GM12878 (cell line): ENCODE measurements at regions not wholly inside any gene's neighbourhood (a gene's known extent, or its start where the extent isn't known, plus 50 kb on each side); places are given as distances from the start of the nearest gene placed in this dataset.
A peak's percentile ranks its signal among the peaks of the same experiment; 100 is the strongest.

ENCODE experiments used
- ATAC-seq: fragments of 200-7000 bp; cut with Tn5 transposase; 3 replicates; pipeline ENCODE4 v1.9.1; 2020; ENCODE audit warnings: mild to moderate bottlenecking, moderate library complexity
- BruUV-seq: library from RNA; stranded (reverse); fragments of 400-500 nt; replicated peaks from 2 replicates; lab custom pipeline; 2021; lab: Mats Ljungman, UMichigan
- CTCF ChIA-PET: fragments of 300-600 bp; sonication (Branson Sonifier 250); formaldehyde crosslinking; extraction: SDS; loops from one replicate; lab custom pipeline; 2021; ENCODE audit warnings: inconsistent platforms; lab: Yijun Ruan, JAX
- POLR2A ChIA-PET: fragments of 350-600 bp; formaldehyde crosslinking; extraction: SDS; loops from one replicate; lab custom pipeline; 2021; ENCODE audit warnings: inconsistent platforms; lab: Charles Lee
- RAD21 ChIA-PET: fragments of 300-600 bp; sonication (Branson Sonifier 250); formaldehyde crosslinking; loops from one replicate; lab custom pipeline; 2023; ENCODE audit warnings: antibody characterized with exemption; ENCODE audit not compliant: unreplicated experiment; lab: Charles Lee
- SMC1A ChIA-PET: fragments of 300-600 bp; sonication (Branson Sonifier 250); formaldehyde crosslinking; loops from one replicate; lab custom pipeline; 2023; ENCODE audit not compliant: unreplicated experiment, uncharacterized antibody; lab: Charles Lee
- DNase-seq: peaks from one replicate; pipeline ENCODE4 v3.0.0-alpha.2; 2011; ENCODE audit warnings: low read depth, low spot score
- FAIRE-seq: peaks from 3 replicates; lab custom pipeline; 2011; peaks lifted over from hg19 to GRCh38; lab: Jason Lieb, UNC
- H2AFZ ChIP-seq: 2 replicates; pipeline ENCODE4 v1.6.0; 2011; ENCODE audit warnings: low read depth, low read length, control low read depth; ENCODE audit not compliant: control insufficient read depth
- H3K27ac ChIP-seq: 2 replicates; pipeline ENCODE4 v1.5.1; 2011; ENCODE audit warnings: control low read depth; ENCODE audit not compliant: control insufficient read depth, insufficient read depth
- H3K27me3 ChIP-seq, 2 experiments: replicated peaks in 1 of 2; 2 replicates each; pipeline versions ENCODE4 v1.6.0 to v1.6.1; 2011; ENCODE audit warnings: low read length in 1 of 2; ENCODE audit not compliant: control insufficient read depth in 2 of 2, insufficient read depth in 2 of 2
- H3K36me3 ChIP-seq, 2 experiments: 2 replicates each; pipeline ENCODE4 v1.5.1; 2011; ENCODE audit warnings: low read length in 1 of 2; ENCODE audit not compliant: control insufficient read depth in 2 of 2, insufficient read depth in 2 of 2
- H3K4me1 ChIP-seq: 2 replicates; pipeline ENCODE4 v1.6.1; 2011; ENCODE audit warnings: mild to moderate bottlenecking, low read length, moderate library complexity, mixed read lengths; ENCODE audit not compliant: control insufficient read depth, insufficient read depth
- H3K4me2 ChIP-seq: 2 replicates; pipeline ENCODE4 v1.6.0; 2011; ENCODE audit warnings: control low read depth; ENCODE audit not compliant: control insufficient read depth, insufficient read depth
- H3K4me3 ChIP-seq: fragments of 200-600 bp; sonication (generic); 2 replicates; pipeline ENCODE4 v1.5.1; 2016
- H3K79me2 ChIP-seq: 2 replicates; pipeline ENCODE4 v1.6.0; 2011; ENCODE audit warnings: low read length; ENCODE audit not compliant: control insufficient read depth, insufficient read depth
- H3K9ac ChIP-seq: 2 replicates; pipeline ENCODE4 v1.8.0; 2011; ENCODE audit warnings: low read length, control low read depth, mixed read lengths; ENCODE audit not compliant: control insufficient read depth, insufficient read depth
- H3K9me3 ChIP-seq: replicated peaks from 3 replicates; pipeline ENCODE4 v1.5.1; 2011; ENCODE audit warnings: mild to moderate bottlenecking, low read length; ENCODE audit not compliant: control insufficient read depth, insufficient read depth
- H4K20me1 ChIP-seq: 2 replicates; pipeline ENCODE4 v1.6.0; 2011; ENCODE audit not compliant: control insufficient read depth, insufficient read depth
- BCL3 ChIP-seq: IDR thresholded peaks from 2 replicates; pipeline ENCODE4 v1.6.1; 2011; ENCODE audit warnings: borderline replicate concordance, low read depth, mild to moderate bottlenecking, moderate library complexity, low read length; ENCODE audit not compliant: insufficient read depth, poor library complexity, severe bottlenecking
- CBX5 ChIP-seq: sonication (generic); IDR thresholded peaks from 2 replicates; pipeline ENCODE4 v1.6.1; 2016; ENCODE audit warnings: low read depth, moderate library complexity, mild to moderate bottlenecking, inconsistent platforms
- CHD4 ChIP-seq: fragments of 200-600 bp; sonication (generic); IDR thresholded peaks from 2 replicates; pipeline ENCODE4 v1.6.1; 2016; ENCODE audit warnings: mild to moderate bottlenecking
- ELK1 ChIP-seq: IDR thresholded peaks from 2 replicates; pipeline ENCODE4 v1.6.1; 2012; ENCODE audit warnings: low read depth, low read length, improper control_type of control experiment
- GATAD2B ChIP-seq: fragments of 450-650 bp; conservative IDR thresholded peaks from 2 replicates; pipeline ENCODE4 v1.6.1; 2017; ENCODE audit warnings: low read depth, mild to moderate bottlenecking, moderate library complexity
- HDAC2 ChIP-seq: fragments of 200-600 bp; sonication (generic); IDR thresholded peaks from 2 replicates; pipeline ENCODE4 v1.6.1; 2017
- HDGF ChIP-seq: fragments of 450-650 bp; IDR thresholded peaks from 2 replicates; pipeline ENCODE4 v1.6.1; 2016; ENCODE audit warnings: antibody characterized with exemption
- KDM1A ChIP-seq: fragments of 200-600 bp; sonication (generic); IDR thresholded peaks from 2 replicates; pipeline ENCODE4 v1.6.1; 2016; ENCODE audit warnings: borderline replicate concordance
- MAX ChIP-seq: IDR thresholded peaks from 2 replicates; pipeline ENCODE4 v1.6.1; 2012; ENCODE audit warnings: low read depth, low read length, improper control_type of control experiment
- MEF2A ChIP-seq: IDR thresholded peaks from 2 replicates; pipeline ENCODE4 v1.6.1; 2011; ENCODE audit warnings: low read depth, mild to moderate bottlenecking, low read length, moderate library complexity; ENCODE audit not compliant: insufficient read depth
- MEF2B ChIP-seq: fragments of 450-650 bp; IDR thresholded peaks from 2 replicates; pipeline ENCODE4 v1.6.1; 2018; ENCODE audit warnings: mild to moderate bottlenecking, moderate library complexity; ENCODE audit not compliant: partially characterized antibody, poor library complexity, severe bottlenecking
- MYB ChIP-seq: fragments of 150-350 bp; IDR thresholded peaks from 2 replicates; pipeline ENCODE4 v1.6.1; 2014; ENCODE audit warnings: mild to moderate bottlenecking, low read depth, low read length, borderline replicate concordance
- POLR2AphosphoS2 ChIP-seq: IDR thresholded peaks from 2 replicates; pipeline ENCODE4 v1.6.1; 2011; ENCODE audit warnings: low read depth, mild to moderate bottlenecking, low read length, improper control_type of control experiment, moderate library complexity
- SIN3A ChIP-seq: IDR thresholded peaks from 2 replicates; pipeline ENCODE4 v1.6.1; 2012; ENCODE audit warnings: low read depth, low read length, improper control_type of control experiment
- TBL1XR1 ChIP-seq: IDR thresholded peaks from 2 replicates; pipeline ENCODE4 v1.6.1; 2012; ENCODE audit warnings: low read depth, low read length, improper control_type of control experiment
- TCF12 ChIP-seq: IDR thresholded peaks from 2 replicates; pipeline ENCODE4 v1.6.1; 2011; ENCODE audit warnings: low read depth, mild to moderate bottlenecking, low read length
- WGBS: methylation state at CpG from one replicate; pipeline ENCODE4 v1.1.6; 2016; ENCODE audit warnings: low lambda C conversion rate; ENCODE audit not compliant: insufficient replicate concordance, insufficient coverage; ENCODE audit errors: missing lambda C conversion rate; 5-methylcytosine and 5-hydroxymethylcytosine counted together
- in situ Hi-C: fragments of 300-500 bp; cut with MboI; formaldehyde crosslinking; loops from 9 replicates; pipeline ENCODE4 v1.14.3; 2018; ENCODE audit warnings: mixed read lengths
- intact Hi-C: fragments of 100-400 bp; cut with micrococcal nuclease; formaldehyde crosslinking; loops from one replicate; pipeline ENCODE4 v1.14.2; 2022; ENCODE audit not compliant: unreplicated experiment
- TF ChIP-seq, protein P1 (sequence below): fragments of 450-650 bp; IDR thresholded peaks from 2 replicates; pipeline ENCODE4 v1.6.1; 2014; ENCODE audit warnings: mild to moderate bottlenecking
- TF ChIP-seq, protein P2 (sequence below): IDR thresholded peaks from 2 replicates; pipeline ENCODE4 v1.6.1; 2012; ENCODE audit warnings: low read depth, low read length, improper control_type of control experiment

DNA sequence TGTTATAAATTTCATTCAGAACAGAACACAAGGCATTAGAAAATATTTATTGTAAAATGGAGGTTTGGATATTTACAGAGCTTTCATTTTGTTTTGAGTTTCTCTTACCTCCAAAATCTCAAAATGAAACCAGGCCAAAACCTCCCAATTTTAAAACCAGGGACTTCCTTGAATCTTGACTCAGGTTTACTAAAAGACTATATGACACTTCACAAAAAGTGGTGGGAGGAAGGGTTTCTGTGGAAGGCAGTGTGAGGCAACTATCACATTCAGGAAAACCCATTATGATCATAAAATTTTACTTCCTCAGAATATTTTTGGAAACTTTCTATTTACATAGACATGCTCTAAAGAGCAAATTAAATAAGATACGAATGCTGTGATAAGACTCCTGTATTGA, 205.8 kb upstream of the EOMES start (continued):
- no peak for TF ChIP-seq SIN3A
- no peak for TF ChIP-seq POLR2AphosphoS2
- TF ChIP-seq TBL1XR1 = no peak
- TF ChIP-seq HDGF = no peak
- peak; percentile 34 for TF ChIP-seq MEF2B

DNA sequence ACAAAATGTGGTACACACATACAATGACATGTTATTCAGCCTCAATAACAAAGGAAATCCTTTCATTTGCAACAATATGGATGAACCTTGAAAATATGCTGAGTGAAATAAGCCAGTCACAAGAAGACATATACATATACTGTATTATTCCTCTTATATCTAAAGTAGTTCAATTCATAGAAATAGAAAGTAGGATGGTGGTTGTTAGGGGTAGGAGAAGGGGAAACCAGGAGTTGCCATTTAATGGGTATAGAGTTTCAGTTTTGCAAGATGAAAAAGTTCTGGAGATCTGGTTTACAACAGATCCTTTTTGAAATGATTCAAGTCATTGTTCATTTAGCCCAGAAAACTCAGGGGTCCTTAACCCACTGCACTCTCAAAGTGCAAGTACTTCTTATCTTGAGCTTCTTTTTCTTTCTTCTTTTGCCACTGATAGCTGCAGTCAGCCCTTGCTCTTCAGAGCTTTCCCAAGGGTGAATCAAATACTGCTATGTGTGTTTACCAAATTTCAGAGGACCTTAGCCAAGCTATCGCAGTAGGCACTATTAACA, 208.0 kb upstream of the EOMES start:
- DNase-seq (no peak), ATAC-seq (peak; percentile 22), FAIRE-seq (no peak)
- ChIA-PET RAD21 (interaction anchor here (1.0 to 1.6 kb wide), 4 partner anchors 40 to 218 kb away, joined by 3 to 5 read pairs (median 4); partner anchors contain the start of gene EOMES), SMC1A (interaction anchor here (0.6 to 1.7 kb wide), 8 partner anchors 30 to 207 kb away, joined by 3 to 6 read pairs (median 4); partner anchors contain the start of gene EOMES), POLR2A (no interaction called here), CTCF (interaction anchor here (1.0 to 2.3 kb wide), 2 partner anchors 15 to 199 kb away, joined by 3 to 6 read pairs; no protein-coding TSS in a partner anchor)
- Histone ChIP-seq H3K9me3 (no peaks in the 10 kb centered on the region), H3K79me2 (no peaks in the 10 kb centered on the region), H3K9ac (no peak overlapping the region), H3K27me3 (no peaks in the 10 kb centered on the region), H4K20me1 (no peaks in the 10 kb centered on the region), H3K27ac (no peak overlapping the region), H3K4me2 (no peak overlapping the region), H2AFZ (no peak overlapping the region), H3K4me3 (no peak overlapping the region), H3K36me3 (no peaks in the 10 kb centered on the region), H3K4me1 (no peaks in the 10 kb centered on the region)
- in situ Hi-C loops (no loop called here), intact Hi-C loops (no loop called here)
- WGBS = 0% methylated on average over 1 of the region's 1 CpG
- BruUV-seq = no TSS peak
- TF ChIP-seq, protein P1, sequence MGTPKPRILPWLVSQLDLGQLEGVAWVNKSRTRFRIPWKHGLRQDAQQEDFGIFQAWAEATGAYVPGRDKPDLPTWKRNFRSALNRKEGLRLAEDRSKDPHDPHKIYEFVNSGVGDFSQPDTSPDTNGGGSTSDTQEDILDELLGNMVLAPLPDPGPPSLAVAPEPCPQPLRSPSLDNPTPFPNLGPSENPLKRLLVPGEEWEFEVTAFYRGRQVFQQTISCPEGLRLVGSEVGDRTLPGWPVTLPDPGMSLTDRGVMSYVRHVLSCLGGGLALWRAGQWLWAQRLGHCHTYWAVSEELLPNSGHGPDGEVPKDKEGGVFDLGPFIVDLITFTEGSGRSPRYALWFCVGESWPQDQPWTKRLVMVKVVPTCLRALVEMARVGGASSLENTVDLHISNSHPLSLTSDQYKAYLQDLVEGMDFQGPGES = no peak
- TF ChIP-seq MAX = no peak
- no peak for TF ChIP-seq CHD4
- TF ChIP-seq KDM1A = no peak
- TF ChIP-seq CBX5 = no peak
- TF ChIP-seq TCF12 = no peak
- TF ChIP-seq, protein P2, sequence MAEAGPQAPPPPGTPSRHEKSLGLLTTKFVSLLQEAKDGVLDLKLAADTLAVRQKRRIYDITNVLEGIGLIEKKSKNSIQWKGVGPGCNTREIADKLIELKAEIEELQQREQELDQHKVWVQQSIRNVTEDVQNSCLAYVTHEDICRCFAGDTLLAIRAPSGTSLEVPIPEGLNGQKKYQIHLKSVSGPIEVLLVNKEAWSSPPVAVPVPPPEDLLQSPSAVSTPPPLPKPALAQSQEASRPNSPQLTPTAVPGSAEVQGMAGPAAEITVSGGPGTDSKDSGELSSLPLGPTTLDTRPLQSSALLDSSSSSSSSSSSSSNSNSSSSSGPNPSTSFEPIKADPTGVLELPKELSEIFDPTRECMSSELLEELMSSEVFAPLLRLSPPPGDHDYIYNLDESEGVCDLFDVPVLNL = no peak
- no peak for TF ChIP-seq BCL3
- no peak for TF ChIP-seq GATAD2B
- TF ChIP-seq ELK1 = no peak
- no peak for TF ChIP-seq MEF2A
- TF ChIP-seq MYB = no peak
- no peak for TF ChIP-seq HDAC2
